Osteoblast (primary cell): ENCODE measurements at regions not wholly inside any gene's neighbourhood (a gene's known extent, or its start where the extent isn't known, plus 50 kb on each side); places are given as distances from the start of the nearest gene placed in this dataset.

Source experiments
- DNase-seq: peaks from one replicate; pipeline ENCODE4 v3.0.0; 2011; ENCODE audit warnings: low spot score, mixed read lengths; ENCODE audit not compliant: insufficient read length; ENCODE audit errors: missing footprints
- H2AFZ ChIP-seq: 2 replicates; pipeline ENCODE4 v1.6.0; 2011; ENCODE audit warnings: mild to moderate bottlenecking, low read length
- H3K27ac ChIP-seq: 2 replicates; pipeline ENCODE4 v1.5.1; 2011; ENCODE audit warnings: mild to moderate bottlenecking, low read depth, low read length, moderate library complexity
- H3K27me3 ChIP-seq: 2 replicates; pipeline ENCODE4 v1.6.0; 2012; ENCODE audit warnings: mild to moderate bottlenecking, control low read depth, inconsistent platforms, low read length, moderate library complexity; ENCODE audit not compliant: insufficient read depth
- H3K36me3 ChIP-seq: 2 replicates; pipeline ENCODE4 v1.5.1; 2011; ENCODE audit warnings: mild to moderate bottlenecking, low read length, control low read depth, moderate library complexity; ENCODE audit not compliant: insufficient read depth
- H3K4me1 ChIP-seq: 2 replicates; pipeline ENCODE4 v1.5.1; 2011; ENCODE audit warnings: mild to moderate bottlenecking, low read length, control low read depth, moderate library complexity; ENCODE audit not compliant: insufficient read depth
- H3K4me2 ChIP-seq: 2 replicates; pipeline ENCODE4 v1.6.0; 2011; ENCODE audit warnings: mild to moderate bottlenecking, low read length; ENCODE audit not compliant: insufficient read depth
- H3K4me3 ChIP-seq: fragments of 200-600 bp; sonication (generic); 3 replicates; pipeline ENCODE4 v1.5.1; 2012; ENCODE audit warnings: mild to moderate bottlenecking, low read length, inconsistent platforms; ENCODE audit not compliant: insufficient read depth
- H3K79me2 ChIP-seq: 2 replicates; pipeline ENCODE4 v1.6.0; 2012; ENCODE audit warnings: mild to moderate bottlenecking, low read length, control low read depth, inconsistent platforms; ENCODE audit not compliant: insufficient read depth
- H3K9me3 ChIP-seq: 2 replicates; pipeline ENCODE4 v1.5.1; 2011; ENCODE audit warnings: low read depth, low read length, control low read depth
- H4K20me1 ChIP-seq: 2 replicates; pipeline ENCODE4 v1.6.0; 2012; ENCODE audit warnings: mild to moderate bottlenecking, low read length, control low read depth; ENCODE audit not compliant: insufficient read depth
- CTCF ChIP-seq: IDR thresholded peaks from 2 replicates; pipeline ENCODE4 v1.5.1; 2011; ENCODE audit warnings: mild to moderate bottlenecking, low read depth, low read length, moderate library complexity; ENCODE audit errors: extremely low read depth

GRCh38 chr13:74288361-74288911, 154.2 kb upstream of the KLF12 start:
- no peaks in the 10 kb centered on the region for H3K9me3 ChIP-seq
- peak overlapping the region; percentile 49 for H3K4me3 ChIP-seq

GRCh38 chr13:74287724-74288169, 153.5 kb upstream of the KLF12 start:
- H3K36me3 ChIP-seq, result no peaks in the 10 kb centered on the region
- no peaks in the 10 kb centered on the region for H3K79me2 ChIP-seq
- peak overlapping the region; percentile 56 for H2AFZ ChIP-seq
- DNase-seq, result peak; percentile 46
- H3K4me2 ChIP-seq, result peak overlapping the region; percentile 79
- peak overlapping the region; percentile 49 for H3K4me3 ChIP-seq
- H3K9me3 ChIP-seq, result no peaks in the 10 kb centered on the region
- H4K20me1 ChIP-seq, result no peaks in the 10 kb centered on the region
- no peak for TF ChIP-seq CTCF
- peak overlapping the region; percentile 58 for H3K27ac ChIP-seq
- peaks cover 29% of the 10 kb centered on the region for H3K4me1 ChIP-seq
- H3K27me3 ChIP-seq, result no peaks in the 10 kb centered on the region

More at GRCh38 chr13:74288361-74288911, 154.2 kb upstream of the KLF12 start:
- Histone ChIP-seq H3K4me2 (peak overlapping the region; percentile 79), H3K79me2 (no peaks in the 10 kb centered on the region), H3K4me1 (peaks cover 29% of the 10 kb centered on the region), H3K27ac (peak overlapping the region; percentile 58), H2AFZ (peak overlapping the region; percentile 56), H3K36me3 (no peaks in the 10 kb centered on the region), H4K20me1 (no peaks in the 10 kb centered on the region), H3K27me3 (no peaks in the 10 kb centered on the region)
- DNase-seq, result no peak
- no peak for TF ChIP-seq CTCF

GRCh38 chr13:74280795-74281490, 146.7 kb upstream of the KLF12 start:
- peak overlapping the region; percentile 62 for H3K27ac ChIP-seq
- no peaks in the 10 kb centered on the region for H3K36me3 ChIP-seq
- H4K20me1 ChIP-seq, result no peaks in the 10 kb centered on the region
- H3K9me3 ChIP-seq, result no peaks in the 10 kb centered on the region
- no peaks in the 10 kb centered on the region for H3K27me3 ChIP-seq
- no peak for TF ChIP-seq CTCF
- peak; percentile 76 for DNase-seq
- H3K4me2 ChIP-seq, result no peak overlapping the region
- H2AFZ ChIP-seq, result no peak overlapping the region
- H3K4me3 ChIP-seq, result no peak overlapping the region
- peaks cover 21% of the 10 kb centered on the region for H3K4me1 ChIP-seq
- no peaks in the 10 kb centered on the region for H3K79me2 ChIP-seq

- no peak for DNase-seq
- no peaks in the 10 kb centered on the region for H3K79me2 ChIP-seq
- H3K27ac ChIP-seq, result peak overlapping the region; percentile 62
- TF ChIP-seq CTCF, result no peak
- H4K20me1 ChIP-seq, result no peaks in the 10 kb centered on the region
- no peak overlapping the region for H2AFZ ChIP-seq
- no peaks in the 10 kb centered on the region for H3K27me3 ChIP-seq
- no peaks in the 10 kb centered on the region for H3K36me3 ChIP-seq
- H3K4me3 ChIP-seq, result no peak overlapping the region
- H3K9me3 ChIP-seq, result no peaks in the 10 kb centered on the region
- H3K4me2 ChIP-seq, result no peak overlapping the region
- H3K4me1 ChIP-seq, result peaks cover 21% of the 10 kb centered on the region
Observed at GRCh38 chr13:74280093-74280794, 146.0 kb upstream of the KLF12 start.
